HG03457 (cell line): ENCODE measurements at regions not wholly inside any gene's neighbourhood (a gene's known extent, or its start where the extent isn't known, plus 50 kb on each side); places are given as distances from the start of the nearest gene placed in this dataset.

Experiments
- ATAC-seq: cut with Tn5 transposase; IDR thresholded peaks from one replicate; pipeline ENCODE4 v1.9.1; 2021; ENCODE audit warnings: moderate number of reproducible peaks; ENCODE audit not compliant: unreplicated experiment

DNA sequence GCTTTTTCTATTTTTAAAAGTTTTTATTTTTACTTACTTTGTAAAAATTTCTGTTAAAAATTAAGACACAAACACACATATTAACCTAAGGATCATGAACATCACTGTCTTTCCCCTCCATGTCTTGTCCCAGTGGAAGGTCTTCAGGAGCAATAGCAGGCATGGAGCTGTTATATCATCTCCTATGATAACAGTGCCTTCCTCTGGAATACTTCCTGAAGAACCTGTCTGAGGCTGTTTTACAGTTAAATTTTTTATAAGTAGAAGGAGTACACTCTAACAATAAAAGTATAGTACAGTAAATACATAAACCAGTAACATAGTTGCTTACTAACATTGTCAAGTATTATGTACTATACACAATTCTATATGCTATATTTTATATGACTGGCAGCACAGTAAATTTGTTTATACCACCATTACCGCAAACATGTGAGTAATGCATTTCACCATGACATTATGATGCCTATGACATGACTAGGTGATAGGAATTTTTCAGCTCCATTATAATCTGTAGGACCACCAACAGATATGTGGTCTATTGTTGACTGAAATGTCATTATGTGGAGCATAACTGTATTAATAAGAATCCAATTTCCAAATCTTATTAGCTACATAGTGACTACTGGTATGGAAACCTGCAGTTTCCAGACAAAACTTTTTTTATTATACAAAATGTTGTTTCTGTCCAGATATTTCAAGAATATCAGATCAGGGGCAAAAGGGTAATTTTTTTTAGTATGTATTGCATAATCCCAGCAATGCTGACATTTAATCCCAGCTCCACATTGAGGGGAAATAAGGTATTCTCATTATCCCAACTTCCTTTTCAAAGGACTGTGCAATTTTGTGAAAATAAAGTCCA lies 337.2 kb upstream of the SLC39A10 start:
- ATAC-seq = no peak

DNA sequence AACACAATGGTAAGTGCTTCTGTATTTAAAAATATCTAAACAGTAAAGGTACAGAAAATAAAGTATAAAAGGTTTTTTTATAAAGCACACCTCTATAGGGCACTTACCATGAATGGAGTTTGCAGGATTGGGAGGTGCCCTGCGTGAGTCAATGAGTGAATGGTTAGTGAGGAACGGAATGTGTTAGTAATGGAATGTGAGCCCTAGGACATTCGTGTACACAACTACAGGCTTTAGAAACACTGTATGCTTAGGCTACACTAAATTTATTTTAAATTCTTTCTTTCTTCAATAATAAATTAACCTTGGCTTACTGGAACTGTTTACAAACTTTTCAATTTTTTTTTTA lies 337.9 kb upstream of the SLC39A10 start:
- no peak for ATAC-seq

DNA sequence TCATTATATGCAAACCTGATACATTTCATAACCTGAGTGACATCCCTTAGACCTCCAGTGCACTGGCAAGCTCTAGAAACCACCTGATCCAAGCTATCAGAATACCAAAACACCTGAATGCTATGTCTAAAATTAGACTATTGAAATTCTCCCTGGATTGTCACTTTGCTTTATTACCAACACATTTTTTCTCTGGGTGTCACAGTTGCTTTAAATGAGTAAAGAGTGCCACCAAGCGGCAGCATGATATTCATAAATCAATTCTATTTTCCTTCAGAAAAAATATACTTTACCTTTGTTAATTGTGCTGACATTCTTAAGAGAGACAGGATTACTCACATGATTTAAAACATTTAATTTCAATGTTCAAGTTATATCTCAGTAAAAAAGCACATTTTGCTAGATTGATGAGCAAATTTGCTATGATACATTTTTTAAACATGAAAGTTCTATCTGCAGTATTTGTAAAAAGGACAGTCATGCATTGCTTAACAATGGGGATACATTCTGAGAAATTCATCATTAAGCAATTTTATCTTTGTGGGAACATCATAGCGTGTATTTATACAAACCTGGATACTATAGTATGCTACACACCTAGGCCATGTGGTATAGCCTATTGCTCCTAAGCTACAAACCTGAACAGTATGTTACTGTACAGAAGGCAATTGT lies 338.4 kb upstream of the SLC39A10 start:
- ATAC-seq = no peak

- no peak for ATAC-seq
Observed at GRCh38 chr2:195317550-195317949, 339.5 kb upstream of the SLC39A10 start.

DNA sequence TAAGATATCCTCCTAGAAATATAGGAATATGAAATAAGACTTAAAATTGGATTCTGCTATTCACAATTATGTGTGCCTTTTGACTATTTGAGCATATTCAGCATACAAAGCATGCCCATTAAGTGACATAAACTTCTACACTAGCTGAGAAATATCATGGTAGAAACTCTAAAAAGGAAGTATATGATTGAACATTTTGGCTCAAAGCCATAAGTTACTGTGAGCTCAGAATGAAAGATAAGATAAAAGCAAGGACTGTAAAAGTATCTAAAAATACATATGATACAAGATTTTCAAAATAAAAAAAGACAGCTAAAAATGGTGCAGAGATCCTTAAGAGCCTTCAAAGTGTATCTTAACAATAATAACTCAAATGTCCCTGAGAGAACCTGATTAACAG lies 340.5 kb upstream of the SLC39A10 start:
- no peak for ATAC-seq

DNA sequence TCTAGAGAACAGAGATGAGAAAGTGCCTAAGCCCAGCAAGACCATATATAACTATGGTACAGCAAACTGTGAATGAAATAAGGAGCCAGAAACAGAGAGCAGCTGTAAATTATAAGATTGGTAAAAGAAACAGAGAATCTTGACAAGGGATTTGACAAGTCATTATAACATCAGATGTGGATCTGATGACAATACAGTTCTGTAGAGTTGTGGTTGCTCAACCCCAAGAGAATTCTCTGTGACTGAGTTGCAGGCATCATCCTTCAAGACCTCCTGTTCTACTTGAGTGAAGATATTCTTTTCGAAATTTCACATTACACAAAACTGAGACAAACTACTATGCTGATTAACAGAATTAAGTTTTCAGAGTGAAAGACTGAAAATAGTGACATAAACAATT lies 343.1 kb upstream of the SLC39A10 start:
- ATAC-seq = peak; percentile 66

- ATAC-seq = no peak
Observed at GRCh38 chr2:195312662-195313061, 344.4 kb upstream of the SLC39A10 start.

- ATAC-seq = no peak
Observed at GRCh38 chr2:195308163-195308562, 348.9 kb upstream of the SLC39A10 start.

DNA sequence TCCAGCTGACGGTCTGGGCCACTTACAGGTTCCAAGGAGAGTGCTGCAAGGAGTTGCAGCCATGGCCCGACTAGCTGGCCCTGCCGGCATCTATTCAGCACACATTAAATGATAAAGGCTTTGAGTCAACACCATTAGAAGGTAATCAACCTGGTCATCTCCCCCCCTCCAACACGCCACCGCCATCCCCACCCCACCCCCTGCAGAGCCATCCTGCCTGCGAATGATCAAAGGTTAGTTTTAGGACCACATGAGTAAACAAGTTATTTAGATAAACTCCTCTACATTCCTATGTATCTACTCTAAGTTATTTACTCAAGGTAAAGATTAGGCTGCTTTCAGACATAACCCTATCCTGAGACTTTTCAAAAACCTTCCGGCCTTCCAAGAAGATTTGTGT lies 349.3 kb upstream of the SLC39A10 start:
- no peak for ATAC-seq

GRCh38 chr2:195304310-195304709 lies 352.7 kb upstream of the SLC39A10 start:
- ATAC-seq = no peak

GRCh38 chr2:195300631-195301030 lies 356.4 kb upstream of the SLC39A10 start:
- no peak for ATAC-seq

DNA sequence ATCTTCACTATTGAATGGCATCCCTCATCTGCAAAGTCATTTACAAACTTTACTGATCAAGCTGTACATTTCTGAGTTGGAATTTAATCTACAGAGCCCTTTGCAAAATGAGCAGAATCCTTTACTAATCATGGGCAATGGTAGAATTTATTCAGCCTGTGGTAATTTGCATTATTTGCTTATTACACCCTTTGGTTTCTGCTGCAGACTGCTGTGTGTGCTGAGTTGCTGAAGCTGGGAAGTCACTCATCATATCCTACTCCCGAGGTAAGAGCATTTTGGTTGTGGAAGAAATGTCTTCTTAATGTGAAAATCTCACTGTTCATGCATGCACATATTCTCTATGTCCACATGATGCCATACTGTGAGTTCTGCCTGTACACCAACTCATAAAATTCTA lies 357.4 kb upstream of the SLC39A10 start:
- no peak for ATAC-seq

DNA sequence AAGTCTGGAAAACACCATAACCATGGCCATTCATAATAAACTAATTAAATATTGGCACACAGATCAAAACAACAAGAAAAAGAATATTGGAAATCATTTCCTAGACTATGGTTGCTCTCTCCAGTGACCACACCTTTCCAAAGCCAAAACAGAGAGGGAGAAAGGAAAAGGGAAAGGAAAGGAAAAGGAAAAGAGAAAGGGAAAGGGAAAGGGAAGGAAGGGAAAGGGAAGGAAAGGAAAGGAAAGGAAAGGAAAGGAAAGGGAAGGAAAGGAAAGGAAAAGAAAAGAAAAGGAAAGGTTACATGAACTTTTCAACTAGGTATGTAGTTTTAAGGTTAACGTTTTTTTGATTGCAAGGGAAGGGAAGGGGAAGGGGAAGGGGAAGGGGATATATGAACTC lies 360.5 kb upstream of the SLC39A10 start:
- ATAC-seq = no peak

DNA sequence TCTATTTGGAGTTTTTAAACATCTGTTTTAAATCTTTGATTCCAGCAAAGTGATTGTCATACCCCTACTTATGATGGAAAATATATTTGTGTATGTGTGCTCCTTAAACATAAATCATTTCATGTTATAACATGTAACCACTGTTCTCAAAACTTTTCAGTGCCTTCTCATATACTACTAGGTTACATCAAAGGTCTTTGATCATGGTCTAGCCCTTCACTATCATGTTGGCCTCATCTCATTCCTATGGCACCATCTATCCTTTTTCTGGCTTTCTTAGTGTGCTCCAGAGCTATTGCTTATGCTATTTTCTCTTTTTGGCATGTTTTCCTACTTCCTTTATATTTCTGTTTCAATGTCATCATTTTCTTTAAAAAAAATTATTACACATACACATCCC lies 367.9 kb upstream of the SLC39A10 start:
- ATAC-seq = no peak

DNA sequence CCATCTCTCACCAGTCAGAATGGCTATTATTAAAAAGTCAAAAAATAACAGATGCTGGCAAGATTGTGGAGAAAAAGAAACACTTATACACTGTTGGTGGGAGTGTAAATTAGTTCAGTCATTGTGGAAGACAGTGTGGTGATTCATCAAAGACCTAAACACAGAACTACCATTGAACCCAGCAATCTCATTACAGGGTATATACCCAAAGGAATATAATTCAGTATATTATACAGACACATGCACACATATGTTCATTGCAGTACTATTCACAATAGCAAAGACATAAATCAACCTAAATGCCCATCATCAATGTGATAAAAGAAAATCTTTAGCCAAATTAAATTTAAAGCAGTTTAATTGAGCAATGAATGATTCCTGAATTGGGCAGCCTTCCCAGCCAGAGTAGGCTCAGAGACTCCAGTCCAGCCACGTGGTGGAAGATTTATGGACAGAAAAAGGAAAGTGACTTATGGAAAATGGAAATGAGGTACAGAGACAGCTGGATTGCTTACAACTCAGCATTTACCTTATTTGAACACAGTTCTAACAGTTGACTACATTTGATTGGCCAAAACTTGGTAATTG lies 377.1 kb upstream of the SLC39A10 start:
- no peak for ATAC-seq

DNA sequence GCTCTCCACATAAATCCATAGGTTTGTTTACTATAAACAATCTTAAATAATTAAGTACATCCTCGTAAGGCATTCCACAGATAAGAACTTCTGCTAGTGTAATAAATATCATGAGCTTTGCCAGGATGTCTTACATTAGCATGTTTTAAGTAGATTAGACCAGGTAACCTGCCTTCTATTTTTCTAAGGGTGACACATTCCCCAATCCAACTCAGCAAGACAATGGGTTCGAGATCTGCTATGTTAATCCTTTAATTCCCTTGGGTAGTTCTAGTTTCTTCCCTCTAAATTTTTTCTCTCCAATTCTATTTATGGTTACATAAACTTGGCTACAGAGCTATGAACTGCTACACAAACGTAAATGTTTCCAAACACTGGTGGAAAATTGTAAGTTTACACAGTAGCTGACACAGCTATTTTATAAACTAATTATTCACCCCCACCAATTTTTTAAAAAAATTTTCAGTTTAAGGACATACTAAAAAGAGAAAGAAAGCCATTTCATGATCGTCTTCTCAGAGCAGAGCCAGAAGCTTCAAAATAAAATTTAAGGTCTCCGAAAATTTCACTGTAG lies 386.5 kb upstream of the SLC39A10 start:
- no peak for ATAC-seq

DNA sequence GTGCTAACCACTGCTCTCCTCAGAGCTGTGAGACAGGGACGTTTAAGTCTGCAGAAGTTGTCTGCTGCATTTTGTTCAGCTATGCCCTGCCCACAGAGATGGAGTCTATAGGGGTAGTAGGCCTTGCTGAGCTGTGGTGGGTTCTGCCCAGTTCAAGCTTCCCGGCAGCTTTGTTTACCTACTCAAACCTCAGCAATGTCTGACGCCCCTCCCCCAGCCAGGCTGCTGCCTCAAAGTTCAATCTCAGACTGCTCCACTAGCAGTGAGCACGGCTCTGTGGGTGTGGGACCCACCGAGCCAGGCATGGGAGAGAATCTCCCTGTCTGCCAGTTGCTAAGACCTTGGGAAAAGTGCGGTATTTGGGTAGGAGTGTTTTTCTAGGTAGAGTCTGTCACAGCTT lies 387.8 kb upstream of the SLC39A10 start:
- ATAC-seq = no peak

GRCh38 chr2:195257979-195258378 lies 399.0 kb upstream of the SLC39A10 start:
- no peak for ATAC-seq

DNA sequence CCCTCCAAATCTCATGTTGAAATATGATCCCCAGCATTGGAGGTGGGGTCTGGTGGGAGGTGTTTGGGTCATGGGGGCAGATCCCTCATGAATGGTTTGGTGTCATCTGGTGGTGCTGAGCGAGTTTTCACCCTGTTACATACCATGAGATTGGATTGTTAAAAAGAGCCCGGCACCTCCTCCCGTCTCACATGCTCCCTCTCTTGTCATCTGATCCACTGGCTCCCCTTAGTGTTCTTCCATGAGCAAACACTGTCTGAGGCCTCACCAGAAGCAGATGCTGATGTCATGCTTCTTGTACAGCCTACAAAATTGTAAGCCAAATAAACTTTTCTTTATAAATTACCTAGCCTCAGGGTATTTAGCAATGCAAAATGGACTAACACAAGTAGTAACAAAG lies 405.0 kb upstream of the SLC39A10 start:
- ATAC-seq = no peak

GRCh38 chr2:195251214-195251613 lies 405.8 kb upstream of the SLC39A10 start:
- ATAC-seq = no peak

- no peak for ATAC-seq
Observed at GRCh38 chr2:195238826-195239225, 418.2 kb upstream of the SLC39A10 start.

DNA sequence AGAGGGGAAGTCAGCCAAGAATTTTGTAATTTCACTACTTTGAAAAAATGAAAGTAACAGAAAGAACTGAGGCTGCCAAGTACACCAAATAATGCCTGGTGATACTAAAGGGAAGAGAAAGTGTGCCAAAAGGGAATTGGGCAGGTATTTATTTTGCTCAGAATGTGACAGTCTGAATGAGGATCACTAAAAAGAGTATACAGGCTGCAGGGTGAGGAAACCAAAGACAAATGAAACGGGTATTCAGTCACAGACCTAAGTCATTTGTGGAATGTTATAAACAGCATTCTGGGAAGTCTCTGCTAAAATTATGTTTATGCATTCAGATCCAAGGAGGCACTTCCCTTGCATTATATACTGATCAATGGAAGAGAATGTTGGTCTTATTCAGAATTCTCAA lies 418.6 kb upstream of the SLC39A10 start:
- ATAC-seq = no peak
